ENCODE measurements at regions not wholly inside any gene's neighbourhood (a gene's known extent, or its start where the extent isn't known, plus 50 kb on each side); places are given as distances from the start of the nearest gene placed in this dataset.

DNA sequence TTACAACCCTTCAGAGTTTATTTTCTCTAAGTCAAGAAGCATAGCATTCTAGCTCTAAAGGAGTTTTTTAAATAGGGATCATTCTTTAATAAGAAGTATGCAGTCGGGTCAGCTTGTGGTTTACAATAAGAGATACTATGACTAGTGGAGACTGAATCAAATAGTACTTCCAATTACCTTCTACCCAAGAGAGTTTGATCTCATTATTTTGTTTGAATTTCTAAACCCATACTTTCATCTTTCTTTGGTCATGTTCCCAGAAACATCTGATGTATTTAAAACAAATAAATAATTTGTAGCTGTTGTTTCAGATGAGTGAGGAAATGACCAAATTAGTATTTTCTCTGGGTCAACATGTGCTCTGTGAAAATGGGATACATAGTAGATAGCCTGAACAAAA is 160.2 kb upstream of the CDH6 start:
- TF ChIP-seq, protein P1, sequence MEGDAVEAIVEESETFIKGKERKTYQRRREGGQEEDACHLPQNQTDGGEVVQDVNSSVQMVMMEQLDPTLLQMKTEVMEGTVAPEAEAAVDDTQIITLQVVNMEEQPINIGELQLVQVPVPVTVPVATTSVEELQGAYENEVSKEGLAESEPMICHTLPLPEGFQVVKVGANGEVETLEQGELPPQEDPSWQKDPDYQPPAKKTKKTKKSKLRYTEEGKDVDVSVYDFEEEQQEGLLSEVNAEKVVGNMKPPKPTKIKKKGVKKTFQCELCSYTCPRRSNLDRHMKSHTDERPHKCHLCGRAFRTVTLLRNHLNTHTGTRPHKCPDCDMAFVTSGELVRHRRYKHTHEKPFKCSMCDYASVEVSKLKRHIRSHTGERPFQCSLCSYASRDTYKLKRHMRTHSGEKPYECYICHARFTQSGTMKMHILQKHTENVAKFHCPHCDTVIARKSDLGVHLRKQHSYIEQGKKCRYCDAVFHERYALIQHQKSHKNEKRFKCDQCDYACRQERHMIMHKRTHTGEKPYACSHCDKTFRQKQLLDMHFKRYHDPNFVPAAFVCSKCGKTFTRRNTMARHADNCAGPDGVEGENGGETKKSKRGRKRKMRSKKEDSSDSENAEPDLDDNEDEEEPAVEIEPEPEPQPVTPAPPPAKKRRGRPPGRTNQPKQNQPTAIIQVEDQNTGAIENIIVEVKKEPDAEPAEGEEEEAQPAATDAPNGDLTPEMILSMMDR (IDR thresholded peaks at IDR 0.05; ENCODE audit: low read depth, low read length): no peak
- TF ChIP-seq EZH2phosphoT487 (IDR thresholded peaks at IDR 0.05; ENCODE audit: low read depth): no peak

All from OCI-LY3 (cell line).